Kidney (tissue), 13 donors: ENCODE measurements at regions not wholly inside any gene's neighbourhood (a gene's known extent, or its start where the extent isn't known, plus 50 kb on each side); places are given as distances from the start of the nearest gene placed in this dataset.

Source experiments
- DNase-seq, 5 donors: peaks; one replicate each; pipeline ENCODE4 v3.0.0-alpha.2; 2013 to 2020
- FAIRE-seq: peaks from 2 replicates; lab custom pipeline; 2012; peaks lifted over from hg19 to GRCh38; lab: Jason Lieb, UNC
- H3K27ac ChIP-seq, 2 donors: one replicate each; pipeline ENCODE4 v1.7.0; 2013; ENCODE audit warnings: low read depth in 2 of 2, low read length in 2 of 2, inconsistent platforms in 1 of 2
- H3K27me3 ChIP-seq: one replicate; pipeline ENCODE4 v1.7.1; 2013; ENCODE audit warnings: low read length, inconsistent platforms; ENCODE audit not compliant: control insufficient read depth, insufficient read depth
- H3K36me3 ChIP-seq, 3 donors: one replicate each; pipeline versions ENCODE4 v1.7.0 to v1.7.1; 2013; ENCODE audit warnings: low read length in 3 of 3, control low read depth in 1 of 3, inconsistent platforms in 1 of 3; ENCODE audit not compliant: insufficient read depth in 3 of 3, control insufficient read depth in 2 of 3
- H3K4me1 ChIP-seq, 3 donors: one replicate each; pipeline versions ENCODE4 v1.7.0 to v1.7.1; 2013; ENCODE audit warnings: low read length in 3 of 3, inconsistent platforms in 1 of 3, low read depth in 1 of 3; ENCODE audit not compliant: control insufficient read depth in 2 of 3, insufficient read depth in 2 of 3
- H3K4me3 ChIP-seq, 3 donors: one replicate each; pipeline versions ENCODE4 v1.7.0 to v1.8.1; 2013; ENCODE audit warnings: low read length in 3 of 3, control low read depth in 1 of 3, inconsistent platforms in 1 of 3
- H3K9ac ChIP-seq, 3 donors: one replicate each; pipeline versions ENCODE4 v1.7.0 to v1.7.1; 2013; ENCODE audit warnings: low read length in 3 of 3, control low read depth in 1 of 3, inconsistent platforms in 1 of 3
- H3K9me3 ChIP-seq, 3 donors: one replicate each; pipeline versions ENCODE4 v1.7.0 to v1.7.1; 2013; ENCODE audit warnings: low read length in 3 of 3, control low read depth in 1 of 3, inconsistent platforms in 1 of 3; ENCODE audit not compliant: control insufficient read depth in 2 of 3, insufficient read depth in 1 of 3
- intact Hi-C: fragments of 100-400 bp; cut with DNase I; formaldehyde crosslinking; loops from one replicate; pipeline ENCODE4 v1.11.1; 2022
- TF ChIP-seq, protein P1 (sequence below): IDR thresholded peaks from 3 replicates; pipeline ENCODE4 v1.5.1; 2012; ENCODE audit warnings: mild to moderate bottlenecking, moderate library complexity, borderline replicate concordance; ENCODE audit not compliant: insufficient read depth; ENCODE audit errors: extremely low read depth
- donor health status: control.
- donor health status: control.
- donor health status: control.
- donor health status: control.
- donor health status: control.
- donor health status: DM: yes; HTN: yes; CAD: no.
- donor health status: Normal renal cell carcinoma (clear cell type).

DNA sequence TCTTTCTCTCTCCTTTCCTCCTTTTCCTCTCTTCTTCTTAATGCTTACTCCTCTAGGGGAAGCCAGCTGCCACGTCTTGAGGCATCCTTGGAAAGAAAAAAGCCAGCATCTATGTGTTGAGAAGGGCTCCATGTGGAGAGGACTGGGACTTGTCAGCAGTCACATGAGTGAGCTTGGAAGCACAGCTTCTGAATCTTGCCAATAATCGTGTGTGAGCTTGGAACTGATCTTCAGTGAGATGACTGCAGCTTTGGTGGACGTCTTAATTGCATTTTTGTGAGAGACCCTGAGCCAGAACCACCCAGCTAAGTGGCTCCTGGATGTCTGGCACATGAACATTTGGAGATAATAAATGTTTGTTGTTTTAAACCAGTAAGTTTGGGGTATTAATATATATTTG lies 371.7 kb downstream of the SLITRK2 start:
- H3K4me1 ChIP-seq: no peaks in the 10 kb centered on the region
- no peaks in the 10 kb centered on the region for H3K9me3 ChIP-seq
- intact Hi-C loops: no loop called here
- DNase-seq: no peak
- no peaks in the 10 kb centered on the region for H3K36me3 ChIP-seq
- no peak overlapping the region for H3K9ac ChIP-seq
- H3K27me3 ChIP-seq: no peaks in the 10 kb centered on the region
- no peak overlapping the region for H3K4me3 ChIP-seq
- TF ChIP-seq, protein P1, sequence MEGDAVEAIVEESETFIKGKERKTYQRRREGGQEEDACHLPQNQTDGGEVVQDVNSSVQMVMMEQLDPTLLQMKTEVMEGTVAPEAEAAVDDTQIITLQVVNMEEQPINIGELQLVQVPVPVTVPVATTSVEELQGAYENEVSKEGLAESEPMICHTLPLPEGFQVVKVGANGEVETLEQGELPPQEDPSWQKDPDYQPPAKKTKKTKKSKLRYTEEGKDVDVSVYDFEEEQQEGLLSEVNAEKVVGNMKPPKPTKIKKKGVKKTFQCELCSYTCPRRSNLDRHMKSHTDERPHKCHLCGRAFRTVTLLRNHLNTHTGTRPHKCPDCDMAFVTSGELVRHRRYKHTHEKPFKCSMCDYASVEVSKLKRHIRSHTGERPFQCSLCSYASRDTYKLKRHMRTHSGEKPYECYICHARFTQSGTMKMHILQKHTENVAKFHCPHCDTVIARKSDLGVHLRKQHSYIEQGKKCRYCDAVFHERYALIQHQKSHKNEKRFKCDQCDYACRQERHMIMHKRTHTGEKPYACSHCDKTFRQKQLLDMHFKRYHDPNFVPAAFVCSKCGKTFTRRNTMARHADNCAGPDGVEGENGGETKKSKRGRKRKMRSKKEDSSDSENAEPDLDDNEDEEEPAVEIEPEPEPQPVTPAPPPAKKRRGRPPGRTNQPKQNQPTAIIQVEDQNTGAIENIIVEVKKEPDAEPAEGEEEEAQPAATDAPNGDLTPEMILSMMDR: no peak
- no peak for FAIRE-seq
- no peak overlapping the region for H3K27ac ChIP-seq

DNA sequence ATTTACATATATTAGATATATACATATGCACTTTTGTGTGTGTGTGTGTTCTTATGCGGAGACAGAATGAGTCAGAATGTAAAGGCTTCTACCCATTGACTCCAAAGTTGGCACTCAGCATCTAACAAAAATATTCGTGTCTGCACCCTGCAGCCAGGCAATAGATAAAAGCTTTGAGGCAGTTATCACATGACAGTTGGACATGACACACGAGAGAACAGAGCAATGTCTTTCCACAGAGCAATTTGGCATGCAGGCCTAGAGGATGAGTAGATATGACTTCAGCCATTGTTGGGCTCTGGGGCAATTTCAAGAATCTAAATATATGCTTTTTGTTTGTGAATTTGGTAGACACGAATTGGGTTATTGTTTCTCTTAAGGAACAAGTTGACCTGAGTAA lies 391.2 kb downstream of the SLITRK2 start:
- no peaks in the 10 kb centered on the region for H3K9me3 ChIP-seq
- no peak for DNase-seq
- no peak overlapping the region for H3K4me3 ChIP-seq
- no peak overlapping the region for H3K27ac ChIP-seq
- H3K4me1 ChIP-seq: no peaks in the 10 kb centered on the region
- FAIRE-seq: no peak
- no peaks in the 10 kb centered on the region for H3K36me3 ChIP-seq
- H3K27me3 ChIP-seq: no peaks in the 10 kb centered on the region
- intact Hi-C loops: no loop called here
- TF ChIP-seq, protein P1: no peak
- no peak overlapping the region for H3K9ac ChIP-seq

DNA sequence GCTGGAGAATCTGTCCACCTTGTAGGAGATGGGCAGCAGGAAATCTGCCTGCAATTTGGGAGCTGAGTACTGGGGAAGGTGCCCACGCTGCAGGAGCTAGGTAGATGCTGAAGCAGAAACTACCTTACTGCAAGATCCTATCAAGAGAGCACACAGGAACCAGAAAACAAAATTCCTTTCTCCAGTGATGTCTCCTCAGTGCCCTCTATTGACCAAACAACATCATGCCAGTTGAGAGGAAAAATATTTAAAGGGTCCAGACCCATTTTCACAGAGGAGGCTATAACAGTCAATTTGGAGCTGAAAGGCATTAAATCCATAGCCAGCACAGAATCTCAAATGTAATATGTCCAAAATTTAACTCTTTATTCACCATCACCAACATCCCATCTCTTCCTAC lies 406.8 kb downstream of the SLITRK2 start:
- H3K4me1 ChIP-seq: no peaks in the 10 kb centered on the region
- FAIRE-seq: no peak
- H3K27me3 ChIP-seq: no peaks in the 10 kb centered on the region
- no peak overlapping the region for H3K27ac ChIP-seq
- H3K9ac ChIP-seq: no peak overlapping the region
- intact Hi-C loops: no loop called here
- H3K9me3 ChIP-seq: no peaks in the 10 kb centered on the region
- H3K36me3 ChIP-seq: no peaks in the 10 kb centered on the region
- DNase-seq: peak in 1 of 5 donors; percentile 4
- TF ChIP-seq, protein P1: no peak
- H3K4me3 ChIP-seq: no peak overlapping the region

DNA sequence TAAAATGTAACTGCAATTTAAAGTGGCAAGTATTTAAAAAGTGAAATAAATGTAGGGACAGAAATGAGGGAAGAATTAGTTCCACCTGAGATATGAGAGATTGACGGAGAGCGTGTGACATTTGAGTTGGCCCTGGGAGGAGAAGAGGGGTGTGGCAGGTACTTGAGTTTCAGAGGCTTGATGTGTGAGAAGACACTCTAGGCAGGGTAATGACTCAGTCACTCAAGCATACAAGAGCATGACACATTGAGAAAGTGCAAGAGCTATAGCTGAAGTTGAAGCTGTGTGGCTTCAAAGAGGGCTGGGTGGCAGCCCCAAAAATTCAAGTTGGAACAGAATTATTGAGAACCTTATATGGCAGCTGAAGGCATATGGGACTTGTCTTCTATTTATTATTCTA lies 420.5 kb downstream of the SLITRK2 start:
- no peaks in the 10 kb centered on the region for H3K27me3 ChIP-seq
- no peak overlapping the region for H3K4me3 ChIP-seq
- H3K36me3 ChIP-seq: no peaks in the 10 kb centered on the region
- no peak for DNase-seq
- H3K27ac ChIP-seq: no peak overlapping the region
- TF ChIP-seq, protein P1: no peak
- no peaks in the 10 kb centered on the region for H3K4me1 ChIP-seq
- no peaks in the 10 kb centered on the region for H3K9me3 ChIP-seq
- FAIRE-seq: no peak
- no peak overlapping the region for H3K9ac ChIP-seq
- intact Hi-C loops: no loop called here
